CD4-positive, CD25-positive, alpha-beta regulatory T cell (primary cell): ENCODE measurements at regions not wholly inside any gene's neighbourhood (a gene's known extent, or its start where the extent isn't known, plus 50 kb on each side); places are given as distances from the start of the nearest gene placed in this dataset.

Experiments used
- ATAC-seq, 2 donors: fragments of 150-1000 bp; cut with Tn5 transposase; one replicate each; pipeline ENCODE4 v1.10.0; 2021; ENCODE audit warnings: low read depth in 2 of 2, moderate number of reproducible peaks in 2 of 2, moderate library complexity in 1 of 2
- DNase-seq, 3 donors: peaks; one replicate each; pipeline versions ENCODE4 v3.0.0 to v3.0.0-alpha.2; 2012 to 2022; ENCODE audit warnings: mixed read lengths in 1 of 3
- H3K27ac ChIP-seq: one replicate; pipeline ENCODE4 v1.7.0; 2013; ENCODE audit warnings: mild to moderate bottlenecking, low read length; ENCODE audit not compliant: insufficient read depth, poor library complexity, severe bottlenecking
- H3K27me3 ChIP-seq: one replicate; pipeline ENCODE4 v1.7.0; 2013; ENCODE audit warnings: low read length; ENCODE audit not compliant: control insufficient read depth, insufficient read depth
- H3K36me3 ChIP-seq: one replicate; pipeline ENCODE4 v1.7.0; 2013; ENCODE audit warnings: mild to moderate bottlenecking, low read length, moderate library complexity; ENCODE audit not compliant: control insufficient read depth, insufficient read depth
- H3K4me1 ChIP-seq: 2 replicates; pipeline ENCODE4 v1.7.0; 2013; ENCODE audit warnings: mild to moderate bottlenecking, low read length; ENCODE audit not compliant: insufficient read depth, control insufficient read depth, poor library complexity, severe bottlenecking
- H3K4me3 ChIP-seq: one replicate; pipeline ENCODE4 v1.7.0; 2013; ENCODE audit warnings: low read depth, mild to moderate bottlenecking, low read length, moderate library complexity
- H3K9me3 ChIP-seq, 2 experiments: 1 replicate in 1 of 2; 2 replicates in 1 of 2; pipeline ENCODE4 v1.7.0; 2013; ENCODE audit warnings: low read length in 2 of 2, mild to moderate bottlenecking in 1 of 2, moderate library complexity in 1 of 2; ENCODE audit not compliant: control insufficient read depth in 2 of 2
- H3K27ac Mint-ChIP-seq, 3 donors: one replicate each; pipeline ENCODE4 v1.8.0; 2020 to 2022; ENCODE audit warnings: mild to moderate bottlenecking in 3 of 3, mixed read lengths in 3 of 3, moderate library complexity in 2 of 3
- H3K27me3 Mint-ChIP-seq: one replicate; pipeline ENCODE4 v1.8.0; 2022; ENCODE audit warnings: mild to moderate bottlenecking, mixed read lengths
- H3K36me3 Mint-ChIP-seq: one replicate; pipeline ENCODE4 v1.8.0; 2020; ENCODE audit warnings: mixed read lengths
- H3K4me1 Mint-ChIP-seq, 4 donors: one replicate each; pipeline ENCODE4 v1.8.0; 2020 to 2022; ENCODE audit warnings: mixed read lengths in 4 of 4, mild to moderate bottlenecking in 1 of 4
- H3K4me3 Mint-ChIP-seq, 4 donors: one replicate each; pipeline ENCODE4 v1.8.0; 2020 to 2022; ENCODE audit warnings: mild to moderate bottlenecking in 4 of 4, mixed read lengths in 4 of 4, moderate library complexity in 3 of 4
- H3K9me3 Mint-ChIP-seq, 7 donors: one replicate each; pipeline ENCODE4 v1.8.0; 2020 to 2022; ENCODE audit warnings: mixed read lengths in 7 of 7, mild to moderate bottlenecking in 3 of 7, moderate library complexity in 2 of 7

DNA sequence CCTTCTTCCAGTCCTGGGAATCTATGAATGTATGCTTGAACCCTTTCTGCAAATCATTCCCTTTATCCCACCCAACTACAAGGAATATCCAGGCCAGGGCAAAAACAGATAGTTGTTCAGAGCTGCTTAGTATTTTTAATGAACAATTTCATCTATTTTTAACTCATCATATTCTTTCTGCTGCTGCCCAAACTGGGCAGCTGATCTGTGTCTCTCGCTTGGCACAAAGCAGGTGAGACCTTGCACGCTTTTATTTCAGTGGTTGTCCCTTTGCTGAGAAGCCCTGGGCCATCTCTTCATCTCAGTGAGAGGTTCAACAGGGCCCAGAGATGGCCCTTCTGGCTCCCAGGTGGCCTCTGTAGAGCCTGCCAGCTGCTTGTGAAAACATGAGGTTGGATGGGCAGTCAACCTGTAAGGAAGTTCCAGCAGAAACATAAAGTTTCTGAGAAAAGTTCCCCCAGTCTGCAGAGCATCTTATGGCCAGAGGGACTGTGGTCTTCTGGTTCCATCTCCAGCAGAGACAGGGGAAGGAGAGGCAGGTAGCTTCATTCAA is 57.5 kb downstream of the MYCN start:
- Mint-ChIP-seq H3K27ac (no peak overlapping the region), H3K4me1 (no peaks in the 10 kb centered on the region), H3K4me3 (no peak overlapping the region), H3K27me3 (peaks cover 11% of the 10 kb centered on the region), H3K9me3 (peaks cover 0 to 4% (median 0%) of the 10 kb centered on the region in 7 donors), H3K36me3 (no peaks in the 10 kb centered on the region)
- Histone ChIP-seq H3K27ac (no peak overlapping the region), H3K36me3 (no peaks in the 10 kb centered on the region), H3K4me1 (no peaks in the 10 kb centered on the region), H3K4me3 (no peak overlapping the region), H3K27me3 (no peaks in the 10 kb centered on the region), H3K9me3 (no peaks in the 10 kb centered on the region)
- DNase-seq (no peak), ATAC-seq (no peak)

DNA sequence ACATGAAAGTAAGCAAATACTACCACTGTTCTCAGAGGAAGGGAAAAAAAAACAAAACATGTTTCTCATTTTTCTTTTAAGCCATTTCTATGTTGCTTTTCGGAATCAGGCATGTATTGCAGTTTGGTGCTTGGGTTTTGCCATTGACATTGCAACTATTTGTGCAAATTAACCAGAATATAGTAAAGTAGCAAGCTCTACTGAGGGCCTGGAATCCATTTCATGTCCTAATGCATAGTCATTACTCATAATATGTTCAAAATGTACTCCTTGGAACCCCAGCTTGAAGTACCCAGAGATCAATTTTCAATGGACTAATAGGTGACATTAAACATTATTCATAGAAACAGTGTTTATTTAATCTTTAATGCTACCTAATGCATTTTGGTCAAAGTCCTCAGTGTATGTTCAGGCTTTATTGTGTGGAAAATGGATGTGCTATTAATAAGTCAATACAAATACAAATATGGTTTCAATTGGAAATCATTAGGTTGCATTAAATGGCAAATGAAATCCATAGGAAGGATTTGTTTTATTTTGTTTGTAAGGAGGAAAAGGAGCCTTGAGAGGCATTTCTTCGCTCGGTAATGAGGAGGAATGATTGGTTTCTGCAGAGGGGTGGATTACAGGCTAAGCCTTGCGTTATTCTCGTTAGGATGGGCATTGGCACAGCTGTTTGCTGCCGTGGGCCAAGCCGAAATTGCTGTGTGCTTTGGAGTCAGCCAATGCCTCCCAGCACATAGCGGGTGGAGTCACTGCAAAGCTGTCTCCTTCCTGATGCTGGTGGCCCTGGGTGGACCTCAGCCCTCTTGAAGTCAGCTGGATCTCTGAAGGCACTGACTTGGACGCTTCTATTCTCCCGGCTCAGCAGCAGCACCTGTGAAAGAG is 56.4 kb downstream of the MYCN start:
- no peak for ATAC-seq

More for the DNA sequence above, 56.4 kb downstream of the MYCN start:
- H3K4me1 ChIP-seq: no peaks in the 10 kb centered on the region
- no peaks in the 10 kb centered on the region for H3K9me3 ChIP-seq
- H3K4me3 Mint-ChIP-seq: no peak overlapping the region
- no peak overlapping the region for H3K4me3 ChIP-seq
- H3K27me3 Mint-ChIP-seq: peaks cover 11% of the 10 kb centered on the region
- H3K36me3 Mint-ChIP-seq: no peaks in the 10 kb centered on the region
- no peak for DNase-seq
- peaks cover 0 to 4% (median 0%) of the 10 kb centered on the region in 7 donors for H3K9me3 Mint-ChIP-seq
- no peak overlapping the region for H3K27ac Mint-ChIP-seq
- no peak overlapping the region for H3K27ac ChIP-seq
- no peaks in the 10 kb centered on the region for H3K27me3 ChIP-seq
- no peaks in the 10 kb centered on the region for H3K4me1 Mint-ChIP-seq
- H3K36me3 ChIP-seq: no peaks in the 10 kb centered on the region
